ENCODE measurements at regions not wholly inside any gene's neighbourhood (a gene's known extent, or its start where the extent isn't known, plus 50 kb on each side); places are given as distances from the start of the nearest gene placed in this dataset.

- no peak for TF ChIP-seq EZH2 (IDR thresholded peaks at IDR 0.05; ENCODE audit: insufficient read depth, poor library complexity, severe bottlenecking)
- no peak for TF ChIP-seq EZH2phosphoT487 (IDR thresholded peaks at IDR 0.05; ENCODE audit: insufficient read depth, low read depth)
Observed at GRCh38 chr7:153099235-153099634, 339.7 kb downstream of the ACTR3B start.
